VCaP (cell line): ENCODE measurements at regions not wholly inside any gene's neighbourhood (a gene's known extent, or its start where the extent isn't known, plus 50 kb on each side); places are given as distances from the start of the nearest gene placed in this dataset.

Source experiments
- H3K27ac ChIP-seq: fragments of 450-650 bp; 2 replicates; pipeline ENCODE4 v1.5.1; 2017
- CTCF ChIP-seq: fragments of 450-650 bp; conservative IDR thresholded peaks from 2 replicates; pipeline ENCODE4 v1.5.1; 2017; ENCODE audit warnings: mild to moderate bottlenecking, moderate library complexity

GRCh38 chr7:126016722-126017121 is 1087.1 kb upstream of the POT1 start:
- no peak for TF ChIP-seq CTCF
- H3K27ac ChIP-seq = no peak overlapping the region

- TF ChIP-seq CTCF = no peak
Observed at GRCh38 chr7:126005064-126005463, 1075.4 kb upstream of the POT1 start.

GRCh38 chr7:126001349-126001748 is 1071.7 kb upstream of the POT1 start:
- no peak overlapping the region for H3K27ac ChIP-seq
- TF ChIP-seq CTCF = no peak

More at GRCh38 chr7:126005064-126005463, 1075.4 kb upstream of the POT1 start:
- no peak overlapping the region for H3K27ac ChIP-seq

- TF ChIP-seq CTCF = no peak
- no peak overlapping the region for H3K27ac ChIP-seq
Observed at GRCh38 chr7:125984795-125985194, 1055.2 kb upstream of the POT1 start.

GRCh38 chr7:125971656-125972055 is 1042.0 kb upstream of the POT1 start:
- H3K27ac ChIP-seq = no peak overlapping the region
- TF ChIP-seq CTCF = no peak

- TF ChIP-seq CTCF = no peak
Observed at GRCh38 chr7:125966278-125967048, 1036.8 kb upstream of the POT1 start.

GRCh38 chr7:125934955-125935354 is 1005.3 kb upstream of the POT1 start:
- TF ChIP-seq CTCF = no peak
- no peak overlapping the region for H3K27ac ChIP-seq

More at GRCh38 chr7:125966278-125967048, 1036.8 kb upstream of the POT1 start:
- H3K27ac ChIP-seq = no peak overlapping the region
